Lung (tissue), 11 donors: ENCODE measurements at regions not wholly inside any gene's neighbourhood (a gene's known extent, or its start where the extent isn't known, plus 50 kb on each side); places are given as distances from the start of the nearest gene placed in this dataset.

Experiments used
- ATAC-seq: fragments of 200-7000 bp; cut with Tn5 transposase; one replicate; pipeline ENCODE4 v1.9.1; 2020; ENCODE audit warnings: moderate number of reproducible peaks; ENCODE audit not compliant: insufficient read depth, low FRiP score
- DNase-seq, 3 donors: peaks; one replicate each; pipeline ENCODE4 v3.0.0-alpha.2; 2013 to 2017
- H3K27ac ChIP-seq, 2 donors: one replicate each; pipeline ENCODE4 v1.5.1; 2013; ENCODE audit warnings: mild to moderate bottlenecking in 2 of 2, moderate library complexity in 2 of 2, control low read depth in 1 of 2, inconsistent platforms in 1 of 2, low read depth in 1 of 2, low read length in 1 of 2
- H3K27me3 ChIP-seq, 3 donors: one replicate each; pipeline ENCODE4 v1.5.1; 2013; ENCODE audit warnings: low read length in 2 of 3; ENCODE audit not compliant: control insufficient read depth in 3 of 3, insufficient read depth in 3 of 3
- H3K36me3 ChIP-seq, 4 donors: one replicate each; pipeline ENCODE4 v1.5.1; 2013; ENCODE audit warnings: low read length in 4 of 4, mild to moderate bottlenecking in 1 of 4, moderate library complexity in 1 of 4; ENCODE audit not compliant: control insufficient read depth in 4 of 4, insufficient read depth in 4 of 4
- H3K4me1 ChIP-seq, 5 donors: one replicate each; pipeline ENCODE4 v1.5.1; 2013; ENCODE audit warnings: low read length in 5 of 5, mild to moderate bottlenecking in 2 of 5, moderate library complexity in 1 of 5; ENCODE audit not compliant: control insufficient read depth in 5 of 5, insufficient read depth in 5 of 5
- H3K4me3 ChIP-seq: one replicate; pipeline ENCODE4 v1.5.1; 2013; ENCODE audit warnings: mild to moderate bottlenecking, control low read depth, moderate library complexity
- H3K9ac ChIP-seq, 2 donors: one replicate each; pipeline ENCODE4 v1.5.1; 2013; ENCODE audit warnings: low read length in 2 of 2, control low read depth in 1 of 2; ENCODE audit not compliant: insufficient read depth in 1 of 2
- H3K9me3 ChIP-seq, 4 donors: one replicate each; pipeline ENCODE4 v1.5.1; 2013; ENCODE audit warnings: low read length in 3 of 4, mild to moderate bottlenecking in 1 of 4, moderate library complexity in 1 of 4; ENCODE audit not compliant: control insufficient read depth in 4 of 4, insufficient read depth in 3 of 4
- CTCF ChIP-seq: IDR thresholded peaks from 2 replicates; pipeline ENCODE4 v1.5.1; 2012; ENCODE audit warnings: mild to moderate bottlenecking; ENCODE audit errors: control extremely low read depth, extremely low read depth
- WGBS, 2 donors: extraction: QIAGEN DNeasy Blood & Tissue Kit; methylation state at CpG; one replicate each; pipeline ENCODE4 v1.1.7; 2013; 5-methylcytosine and 5-hydroxymethylcytosine counted together
- donor health status: control.
- donor health status: control.
- donor health status: Bipolar disorder and iron deficiency.
- donor health status: healthy.
- donor health status: DM: yes; HTN: yes; CAD: no.

GRCh38 chr5:143662020-143662419 lies 149.9 kb upstream of the HMHB1 start:
- no peak for DNase-seq
- no peak overlapping the region for H3K9ac ChIP-seq
- H3K36me3 ChIP-seq = no peaks in the 10 kb centered on the region
- peaks cover 0 to 16% (median 0%) of the 10 kb centered on the region in 5 donors for H3K4me1 ChIP-seq
- H3K9me3 ChIP-seq = no peaks in the 10 kb centered on the region
- 80 to 95% methylated on average over 1 of the region's 1 CpG for WGBS, 2 donors
- TF ChIP-seq CTCF = no peak
- H3K27me3 ChIP-seq = no peaks in the 10 kb centered on the region
- H3K27ac ChIP-seq = no peak overlapping the region
- ATAC-seq = no peak
- H3K4me3 ChIP-seq = no peak overlapping the region

GRCh38 chr5:143660625-143661024 lies 151.3 kb upstream of the HMHB1 start:
- 98 to 99% methylated on average over 2 of the region's 2 CpGs for WGBS, 2 donors

GRCh38 chr5:143659599-143660238 lies 152.2 kb upstream of the HMHB1 start:
- Histone ChIP-seq H3K27me3 (no peaks in the 10 kb centered on the region), H3K27ac (no peak overlapping the region), H3K36me3 (no peaks in the 10 kb centered on the region), H3K9me3 (no peaks in the 10 kb centered on the region), H3K4me1 (peaks cover 0 to 16% (median 0%) of the 10 kb centered on the region in 5 donors), H3K4me3 (no peak overlapping the region), H3K9ac (no peak overlapping the region)
- ATAC-seq = peak; percentile 27
- TF ChIP-seq CTCF = no peak
- DNase-seq = no peak
- 68 to 78% methylated on average over 3 of the region's 3 CpGs for WGBS, 2 donors

More at GRCh38 chr5:143660625-143661024, 151.3 kb upstream of the HMHB1 start:
- no peak overlapping the region for H3K9ac ChIP-seq
- TF ChIP-seq CTCF = no peak
- H3K27ac ChIP-seq = no peak overlapping the region
- H3K4me1 ChIP-seq = peaks cover 0 to 16% (median 0%) of the 10 kb centered on the region in 5 donors
- H3K27me3 ChIP-seq = no peaks in the 10 kb centered on the region
- DNase-seq (no peak), ATAC-seq (no peak)
- H3K4me3 ChIP-seq = no peak overlapping the region
- no peaks in the 10 kb centered on the region for H3K36me3 ChIP-seq
- H3K9me3 ChIP-seq = no peaks in the 10 kb centered on the region

- Histone ChIP-seq H3K9ac (no peak overlapping the region), H3K4me3 (no peak overlapping the region), H3K36me3 (no peaks in the 10 kb centered on the region), H3K27me3 (no peaks in the 10 kb centered on the region), H3K4me1 (peaks cover 0 to 16% (median 0%) of the 10 kb centered on the region in 5 donors), H3K27ac (no peak overlapping the region), H3K9me3 (no peaks in the 10 kb centered on the region)
- 96 to 98% methylated on average over 3 of the region's 3 CpGs for whole genome bisulfite sequencing, 2 donors
- ATAC-seq = no peak
- no peak for DNase-seq
- no peak for TF ChIP-seq CTCF
Measured at GRCh38 chr5:143658956-143659355, 153.0 kb upstream of the HMHB1 start.
